Hepatic stellate cell (primary cell): ENCODE measurements at regions not wholly inside any gene's neighbourhood (a gene's known extent, or its start where the extent isn't known, plus 50 kb on each side); places are given as distances from the start of the nearest gene placed in this dataset.

Source experiments
- DNase-seq: peaks from one replicate; pipeline ENCODE4 v3.0.0; 2011; ENCODE audit warnings: low spot score

DNA sequence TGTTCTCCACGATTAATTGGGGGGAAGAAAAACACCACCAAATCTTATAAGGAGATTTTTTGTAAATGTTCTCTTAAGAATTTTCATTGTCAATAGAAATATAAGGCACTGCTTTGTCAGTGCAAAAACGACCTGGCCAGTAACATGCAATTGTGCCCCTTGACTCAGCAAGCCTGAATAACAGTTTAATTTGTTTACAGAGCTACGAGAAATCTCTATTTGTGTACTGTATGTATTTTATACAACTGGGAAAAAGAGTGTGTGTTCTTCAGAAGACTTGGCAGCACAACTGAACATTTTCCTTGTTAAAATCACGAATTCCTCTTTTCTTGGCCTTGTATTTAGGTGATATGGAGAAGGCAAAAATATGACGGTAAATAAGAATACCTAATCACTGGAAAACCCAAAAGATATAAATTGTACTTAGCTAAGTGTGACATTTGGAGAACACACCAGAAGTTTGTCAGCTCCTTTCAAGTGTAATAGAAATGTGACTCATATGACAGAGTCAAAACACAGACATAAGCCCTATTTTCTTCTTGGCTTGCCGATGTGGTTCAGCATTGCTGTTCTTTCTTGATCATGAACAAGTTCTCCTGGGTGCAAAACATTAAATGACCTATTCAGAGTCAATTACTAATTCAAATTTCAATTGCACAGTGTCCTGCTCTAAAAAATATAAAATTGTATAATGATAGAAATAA lies 945.0 kb upstream of the INTU start:
- DNase-seq = no peak

DNA sequence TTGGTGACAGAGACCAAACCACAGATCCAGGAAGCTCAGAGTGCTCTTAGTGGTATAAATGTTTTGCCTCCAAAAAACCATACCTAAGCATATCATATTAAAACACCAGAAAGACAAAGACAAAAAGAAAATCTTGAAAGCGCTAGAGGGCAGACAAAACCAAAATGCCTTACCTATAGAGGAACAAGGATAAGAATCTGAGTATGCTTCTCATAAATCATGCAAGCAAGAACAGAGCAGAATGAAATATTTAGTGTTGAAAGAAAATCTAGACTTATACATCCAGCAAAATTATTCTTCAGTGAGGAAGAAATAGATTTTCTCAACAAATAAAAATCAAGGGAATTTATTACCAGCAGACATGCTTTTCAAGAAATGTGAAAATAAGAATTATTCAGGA lies 941.0 kb upstream of the INTU start:
- no peak for DNase-seq

DNA sequence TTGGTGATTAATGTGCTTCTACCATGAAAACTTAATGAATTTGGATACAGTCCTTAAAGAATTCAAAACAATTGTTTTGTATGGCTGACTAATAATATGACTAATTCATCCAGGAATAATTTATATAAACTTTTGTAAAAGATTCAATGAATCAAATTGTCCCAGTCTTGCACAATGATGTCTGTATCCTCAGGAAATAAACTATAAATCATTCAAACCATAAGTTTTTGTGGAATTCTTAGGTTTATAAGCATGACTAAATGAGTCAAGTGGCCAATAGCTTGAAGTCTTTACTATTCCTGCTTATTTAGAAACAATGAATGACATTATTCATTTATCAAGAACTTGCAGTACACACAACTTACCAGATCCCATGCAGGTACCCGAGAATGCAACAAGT lies 935.0 kb upstream of the INTU start:
- no peak for DNase-seq

DNA sequence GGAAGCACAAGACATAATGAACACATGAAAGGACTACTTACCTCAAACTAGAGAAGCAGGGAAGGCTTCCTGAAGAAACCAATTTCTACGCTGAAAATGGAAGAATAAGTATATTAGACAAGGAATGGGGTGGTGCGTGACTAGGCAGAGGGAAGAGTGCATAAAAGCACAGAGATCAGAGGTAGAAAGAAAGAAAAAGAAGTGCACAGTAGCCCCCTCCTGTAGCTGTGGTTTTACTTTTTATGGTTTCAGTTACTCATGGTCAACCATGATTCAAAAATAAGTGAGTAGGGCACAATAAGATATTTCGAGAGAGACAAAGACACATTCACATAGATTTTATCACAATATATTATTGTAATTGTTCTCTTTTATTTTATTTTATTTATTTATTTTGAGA lies 934.5 kb upstream of the INTU start:
- no peak for DNase-seq

DNA sequence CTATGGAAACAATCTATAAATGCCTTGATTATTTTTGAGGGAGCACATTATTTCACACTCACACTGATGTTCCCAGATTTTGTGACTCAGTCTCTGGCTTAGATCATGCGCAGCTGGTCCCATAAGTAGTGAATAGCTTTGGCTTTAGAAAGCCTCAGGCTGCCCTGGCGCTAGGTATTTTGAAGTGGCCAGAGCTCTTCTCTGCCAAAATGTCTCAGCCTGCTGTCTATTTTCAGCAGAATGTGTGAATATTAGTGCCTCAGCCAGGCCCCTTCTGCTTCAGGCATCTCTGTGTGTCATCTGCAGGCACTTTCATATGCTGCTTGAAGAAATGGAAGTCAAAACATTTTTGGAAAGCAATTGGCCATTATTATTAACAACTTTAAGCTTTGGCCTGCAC lies 931.0 kb upstream of the INTU start:
- DNase-seq = no peak

DNA sequence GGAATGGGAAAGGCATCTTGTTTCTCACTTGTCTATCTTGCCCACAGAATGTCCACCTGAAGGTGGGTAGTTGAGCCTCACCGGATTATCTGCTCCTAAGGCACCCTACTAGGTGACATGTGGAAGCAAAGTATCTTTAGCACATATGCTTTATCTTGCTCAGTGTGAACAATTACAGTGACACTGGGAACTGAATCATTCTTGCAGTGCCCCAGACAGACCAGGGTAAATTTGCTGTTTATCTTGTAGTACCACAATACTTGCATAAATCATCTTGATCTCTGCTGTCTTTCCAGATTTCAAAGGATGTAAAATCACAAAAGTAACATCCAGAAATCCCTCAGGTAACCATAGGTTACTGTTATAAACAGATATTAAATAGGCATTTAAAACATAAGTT lies 930.0 kb upstream of the INTU start:
- DNase-seq = no peak

DNA sequence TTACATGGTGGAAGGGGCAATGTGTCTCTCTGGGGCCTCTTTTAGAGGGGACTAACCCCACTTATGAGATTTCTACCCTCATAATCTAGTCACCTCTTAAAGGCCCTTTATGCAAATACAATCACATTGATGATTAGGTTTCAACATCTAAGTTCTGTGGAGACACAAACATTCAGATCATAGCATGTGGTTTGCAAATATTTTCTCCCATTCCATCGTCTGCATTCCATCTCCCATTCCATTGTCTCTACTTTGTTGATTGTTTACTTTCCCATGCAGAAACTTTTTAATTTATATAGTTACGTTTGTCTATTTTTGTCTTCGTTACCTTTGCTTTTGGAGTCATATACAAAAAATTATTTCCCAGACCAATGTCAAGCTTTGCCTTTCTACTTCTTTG lies 927.5 kb upstream of the INTU start:
- DNase-seq = no peak

DNA sequence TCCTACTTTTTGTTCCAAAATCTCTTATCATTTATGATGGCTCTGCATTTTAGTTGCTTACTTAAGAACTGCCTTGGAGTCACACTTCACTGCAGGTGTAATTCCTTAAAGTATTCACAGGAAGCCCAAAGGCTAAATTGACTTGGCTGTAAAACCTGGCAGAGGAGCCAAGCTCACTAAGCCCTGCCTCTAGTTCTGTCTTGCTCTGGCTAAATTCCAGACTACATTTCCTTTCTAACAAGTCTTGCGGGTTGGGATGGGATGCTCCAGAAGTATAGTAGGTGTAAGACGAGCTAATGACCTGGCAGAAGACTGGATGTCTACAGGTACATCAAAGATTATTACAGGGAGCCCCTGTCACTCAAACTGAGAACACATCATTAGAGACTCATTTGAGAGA lies 924.0 kb upstream of the INTU start:
- DNase-seq = no peak

DNA sequence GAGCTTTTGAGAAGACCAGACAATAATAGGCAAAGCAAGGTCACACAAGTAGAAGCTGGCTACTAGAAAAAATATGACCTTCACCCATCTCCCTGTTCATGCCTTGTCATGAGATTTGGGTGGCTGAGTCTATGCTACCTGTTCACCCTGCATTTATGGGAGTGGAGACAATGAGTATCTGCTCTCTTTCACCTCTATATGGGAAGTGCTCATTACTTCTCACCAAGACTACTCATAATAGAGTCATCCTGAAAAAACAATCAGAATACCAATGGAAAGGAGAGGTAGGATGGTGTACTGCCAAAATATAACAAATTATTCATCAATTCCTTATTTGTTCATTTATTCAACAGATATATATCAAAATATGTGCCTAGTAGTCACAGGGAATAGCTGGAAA lies 921.8 kb upstream of the INTU start:
- no peak for DNase-seq

DNA sequence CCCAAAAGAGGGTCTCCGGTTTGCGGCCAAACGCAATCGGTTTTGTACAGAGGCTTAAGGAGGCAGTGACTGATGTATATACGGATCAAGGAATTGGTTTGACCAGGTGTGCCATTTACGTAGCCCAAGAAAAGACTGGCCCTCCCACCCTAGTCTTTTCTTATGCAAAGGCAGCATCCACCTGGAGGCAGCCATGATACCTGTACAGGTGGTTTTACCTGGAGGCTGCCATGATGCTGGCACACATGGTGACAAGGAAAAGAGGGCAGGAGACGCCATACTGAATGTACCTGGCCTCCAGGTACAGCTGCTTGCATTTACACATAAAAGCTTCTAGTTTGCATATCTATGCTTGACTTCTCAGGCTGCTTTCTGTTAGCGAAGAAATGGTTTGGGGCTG lies 917.7 kb upstream of the INTU start:
- DNase-seq = no peak

DNA sequence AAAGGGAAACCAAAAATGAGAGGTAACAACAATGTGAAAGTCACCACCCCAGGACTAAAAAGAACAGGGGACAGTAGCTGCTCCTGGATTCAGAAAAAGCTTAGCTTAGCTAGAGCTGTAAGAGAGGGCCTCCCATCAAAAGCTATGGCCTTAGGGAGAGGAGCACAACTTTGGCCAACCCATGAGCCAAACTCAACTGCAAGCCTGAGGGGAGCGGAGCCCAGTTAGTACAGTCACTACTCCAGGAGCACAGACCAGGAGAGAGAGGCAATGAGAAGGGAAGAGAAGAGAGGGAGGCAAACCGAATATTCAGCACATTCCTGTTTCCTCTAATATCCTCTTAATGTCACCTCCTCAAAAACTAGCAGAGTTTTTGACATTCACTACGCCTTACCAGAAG lies 917.1 kb upstream of the INTU start:
- no peak for DNase-seq

DNA sequence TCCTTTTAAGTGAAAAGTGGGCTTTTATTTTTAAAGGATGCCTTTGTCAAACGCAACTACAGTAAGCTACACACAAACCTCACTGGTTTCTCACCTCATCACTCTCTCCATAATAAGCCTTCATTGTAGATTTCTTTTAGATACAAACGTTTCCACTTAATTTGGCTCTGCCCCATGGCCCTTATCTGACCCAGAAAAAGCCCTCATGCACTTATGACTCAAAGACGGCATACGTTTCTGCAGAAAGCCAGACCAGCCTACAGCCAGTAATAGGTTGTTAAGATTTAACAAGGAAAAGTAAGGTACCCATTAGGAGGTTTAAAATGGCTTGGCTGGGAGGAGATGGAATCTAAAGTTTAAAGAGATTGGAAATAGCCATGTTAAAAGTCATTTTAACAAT lies 914.6 kb upstream of the INTU start:
- no peak for DNase-seq

DNA sequence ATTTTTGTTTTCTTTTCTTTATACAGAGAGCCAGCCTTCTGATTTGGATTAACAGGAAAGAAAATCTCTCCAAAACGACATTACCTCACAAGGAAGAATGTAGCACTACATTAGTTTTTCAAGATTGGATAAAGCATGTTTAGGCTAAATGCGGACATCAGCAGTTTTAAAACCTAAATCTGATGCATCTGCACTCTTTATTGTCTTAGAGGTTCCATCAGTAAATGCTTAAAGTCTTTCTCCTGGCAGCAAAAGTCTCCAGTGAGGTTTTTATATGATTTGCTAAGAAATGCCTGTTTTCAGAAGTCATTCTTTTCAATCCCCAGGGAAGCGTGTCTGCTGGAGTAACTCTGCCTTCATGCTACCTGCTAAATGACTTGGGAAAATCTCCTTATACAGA lies 912.9 kb upstream of the INTU start:
- DNase-seq = no peak

DNA sequence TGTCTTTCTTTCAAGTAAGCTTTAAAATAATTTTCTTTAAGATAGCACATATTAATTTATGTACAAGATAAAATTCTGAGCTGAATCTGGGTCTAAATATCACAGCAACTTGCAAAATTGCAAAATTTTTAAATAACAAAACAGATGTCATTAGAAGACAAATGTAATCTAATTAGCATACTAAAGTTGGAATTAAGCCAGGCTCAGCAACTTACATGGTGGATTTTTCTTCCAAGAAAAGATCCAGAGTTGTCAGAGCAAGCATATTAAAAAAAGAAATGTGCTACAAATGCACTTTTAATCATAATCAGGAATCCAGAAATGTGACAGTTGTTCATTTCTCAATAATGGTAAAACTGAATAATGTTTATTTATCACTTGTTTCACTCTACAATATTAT lies 906.9 kb upstream of the INTU start:
- no peak for DNase-seq

DNA sequence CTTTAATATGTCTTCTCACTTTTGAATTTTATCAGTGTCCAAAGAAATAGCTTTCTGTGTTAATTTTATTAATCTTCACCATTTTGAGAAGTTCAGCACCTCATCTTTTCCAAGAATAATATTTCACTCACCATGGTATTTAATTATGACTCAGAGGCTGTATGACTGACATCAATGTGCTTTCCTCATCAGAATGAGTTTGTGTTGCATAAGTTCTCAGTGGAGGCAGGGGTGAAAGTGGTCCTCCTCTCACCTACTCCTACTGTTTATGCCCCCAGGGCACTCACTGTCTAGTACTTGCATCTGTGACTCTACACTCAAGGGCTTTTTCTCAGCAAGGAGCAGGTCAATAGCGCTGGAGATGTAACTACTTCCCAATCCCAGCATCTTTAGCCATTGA lies 905.3 kb upstream of the INTU start:
- no peak for DNase-seq

DNA sequence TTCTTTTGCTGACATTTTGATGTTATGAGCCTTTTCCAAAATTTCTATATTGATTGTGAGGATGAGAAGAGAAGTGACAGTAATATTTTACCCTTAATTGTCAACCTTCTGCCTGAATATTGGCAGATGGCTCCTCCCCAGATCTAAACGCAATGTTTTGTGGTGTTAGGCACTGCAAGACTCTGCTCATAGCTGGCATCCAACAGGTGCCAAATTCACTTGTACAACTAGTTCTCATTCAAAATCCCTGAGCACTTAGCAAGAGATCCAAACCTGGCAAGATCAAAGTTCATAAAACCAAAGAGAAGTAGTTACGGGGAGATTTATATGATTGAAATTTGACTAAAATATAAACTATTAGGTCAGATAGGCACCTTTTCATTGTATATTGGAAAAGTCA lies 901.7 kb upstream of the INTU start:
- no peak for DNase-seq

DNA sequence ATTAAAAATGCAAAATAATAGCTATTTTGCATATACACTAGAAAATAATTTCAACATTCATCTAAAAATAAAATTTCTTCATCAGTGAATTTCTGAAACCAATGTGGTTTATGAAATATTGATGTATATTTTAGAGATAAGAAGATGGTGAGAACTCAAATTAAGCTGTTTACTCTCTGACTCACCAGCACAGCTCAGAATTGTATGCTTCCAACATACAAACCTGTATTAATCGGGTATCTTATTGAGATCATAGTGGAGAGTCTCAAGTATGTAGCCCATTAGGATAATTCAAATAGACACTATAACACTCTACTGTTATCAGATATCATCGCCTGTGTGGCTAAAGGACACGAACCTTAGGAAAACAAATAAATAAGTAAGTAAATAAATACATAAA lies 899.5 kb upstream of the INTU start:
- DNase-seq = no peak

DNA sequence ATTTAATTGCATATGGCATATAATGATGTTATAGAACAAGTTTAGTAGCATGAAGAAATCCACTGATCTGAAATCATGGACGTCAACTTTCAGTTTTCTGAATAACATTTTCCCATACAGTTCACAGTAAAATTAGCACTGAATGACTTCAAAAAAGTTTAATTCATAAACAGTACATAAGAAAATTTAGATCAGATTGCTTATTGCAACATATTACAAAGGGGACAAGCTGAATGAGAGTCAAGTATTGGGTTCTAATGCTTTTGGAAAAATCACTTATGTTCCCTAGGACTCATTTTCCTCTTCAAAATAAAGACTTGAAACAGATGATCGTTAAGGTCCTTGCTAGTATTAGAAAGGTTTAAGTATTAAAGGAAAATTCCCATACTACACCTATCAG lies 898.3 kb upstream of the INTU start:
- no peak for DNase-seq

DNA sequence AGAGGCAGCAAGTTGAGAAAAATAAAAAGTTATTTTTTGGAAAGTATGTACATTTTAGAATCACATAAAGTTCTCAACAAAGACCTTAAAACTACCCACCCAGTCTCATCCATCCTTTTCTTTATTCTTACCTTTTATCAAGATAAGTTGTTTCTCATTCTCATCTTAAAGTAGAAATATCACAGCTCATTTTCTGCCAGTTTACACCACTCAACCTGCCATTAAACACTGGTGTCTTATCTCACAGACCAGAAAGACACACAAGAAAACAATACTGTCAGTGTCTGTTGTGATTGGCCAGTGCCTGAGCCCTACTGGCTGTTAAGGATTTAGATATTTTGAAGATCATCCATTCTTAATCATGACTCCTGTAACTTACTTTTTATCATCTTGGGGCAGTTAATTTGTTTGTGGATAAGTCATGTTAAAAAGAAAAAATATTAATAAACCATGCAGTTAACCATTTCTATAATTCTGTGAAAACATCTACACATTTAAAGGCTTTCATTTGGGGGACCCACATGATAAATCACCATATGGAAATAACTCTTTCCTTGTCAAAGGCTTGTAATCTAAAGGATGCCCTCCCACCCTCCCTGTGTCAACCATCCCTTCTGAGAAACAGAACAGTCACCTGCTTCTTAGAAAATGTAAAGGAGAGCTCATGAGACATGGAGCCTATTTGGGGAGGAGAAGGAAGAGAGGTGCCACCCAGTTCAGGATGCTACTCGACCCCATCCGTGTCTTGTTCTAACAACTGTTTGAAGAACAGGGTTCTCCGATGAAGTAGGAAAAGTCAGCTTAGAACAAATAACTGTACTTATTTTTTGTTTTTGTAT lies 897.2 kb upstream of the INTU start:
- DNase-seq = no peak

DNA sequence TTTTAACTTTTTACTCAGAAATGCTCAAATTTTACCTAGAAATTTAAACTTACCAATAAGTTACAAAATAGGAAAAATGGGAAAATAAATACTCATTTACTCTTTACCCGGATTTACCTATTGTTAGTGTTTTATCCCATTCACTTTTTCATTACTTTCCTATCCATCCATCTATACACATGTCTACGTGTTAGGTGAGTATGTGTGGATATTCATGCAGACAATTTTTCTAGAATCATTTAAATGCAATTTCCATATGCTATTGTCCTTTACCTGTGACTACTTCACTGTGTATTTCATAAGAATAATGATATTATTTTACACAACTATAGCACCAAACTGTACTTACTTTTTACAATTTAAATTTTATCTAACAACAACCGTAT lies 896.6 kb upstream of the INTU start:
- no peak for DNase-seq

DNA sequence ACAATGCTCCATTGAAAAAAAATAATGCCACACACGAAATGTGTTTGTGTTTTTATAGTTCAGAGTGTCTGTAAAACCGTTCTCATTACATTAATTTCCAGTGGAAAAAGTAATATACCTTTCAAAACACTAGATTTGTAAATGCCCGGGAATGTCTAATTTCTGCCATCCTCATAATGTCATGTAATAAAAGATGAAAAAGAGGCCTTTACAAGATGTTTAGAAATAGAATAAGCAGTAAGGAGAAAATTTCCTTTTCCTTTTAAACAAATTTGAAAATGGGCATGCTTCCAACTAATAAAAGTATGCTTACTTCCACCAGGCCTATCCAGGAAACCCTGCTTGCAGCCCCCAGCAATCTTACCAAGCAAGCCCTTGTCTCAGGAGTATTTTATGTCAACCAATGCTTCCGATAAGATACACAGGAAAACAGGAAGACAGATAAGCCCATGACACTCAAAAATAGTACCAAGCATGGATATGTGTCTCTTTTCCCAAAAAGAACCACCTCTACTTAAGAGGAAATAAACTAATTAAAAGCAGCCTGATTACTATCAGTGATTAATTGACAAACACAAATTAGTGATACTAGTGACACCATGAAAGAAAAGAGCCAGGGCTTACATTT lies 894.7 kb upstream of the INTU start:
- DNase-seq = no peak

DNA sequence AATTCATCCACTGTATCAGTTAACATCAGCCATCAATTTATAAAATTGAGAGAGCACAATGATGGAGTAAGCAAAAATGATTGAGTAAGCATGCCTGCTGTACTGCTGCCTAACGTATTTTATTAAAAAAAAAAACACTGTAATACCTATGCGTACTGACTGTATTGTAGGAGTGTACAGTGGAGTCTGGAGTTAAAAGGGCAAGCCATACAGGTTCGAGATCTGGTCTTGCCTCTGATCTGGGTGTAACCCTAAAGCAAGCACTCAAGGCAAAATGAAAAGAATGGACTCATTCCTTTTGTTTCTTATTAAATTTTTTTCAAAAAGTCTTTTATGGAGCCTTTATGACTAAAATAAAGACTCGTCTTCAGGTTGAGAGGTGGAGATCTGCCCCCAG lies 894.2 kb upstream of the INTU start:
- DNase-seq = no peak

DNA sequence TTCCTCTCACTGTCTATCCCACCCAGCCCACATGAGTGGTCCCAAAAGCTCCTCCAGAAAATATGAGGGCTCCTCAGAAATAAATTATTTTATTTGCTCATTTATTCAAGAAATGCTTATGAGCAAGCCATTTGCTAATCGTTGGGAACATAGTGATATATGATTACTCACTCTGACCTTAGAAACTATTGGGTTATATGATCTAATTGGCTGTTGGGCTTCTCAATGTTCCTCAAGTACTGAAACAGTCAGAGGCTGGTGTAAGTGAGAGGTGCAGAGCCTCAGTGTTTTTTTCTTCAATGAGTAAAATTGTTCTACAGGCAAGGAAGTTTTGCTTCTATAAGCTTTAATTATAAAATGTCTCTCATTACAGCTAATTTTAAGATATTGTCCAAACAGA lies 893.8 kb upstream of the INTU start:
- no peak for DNase-seq

DNA sequence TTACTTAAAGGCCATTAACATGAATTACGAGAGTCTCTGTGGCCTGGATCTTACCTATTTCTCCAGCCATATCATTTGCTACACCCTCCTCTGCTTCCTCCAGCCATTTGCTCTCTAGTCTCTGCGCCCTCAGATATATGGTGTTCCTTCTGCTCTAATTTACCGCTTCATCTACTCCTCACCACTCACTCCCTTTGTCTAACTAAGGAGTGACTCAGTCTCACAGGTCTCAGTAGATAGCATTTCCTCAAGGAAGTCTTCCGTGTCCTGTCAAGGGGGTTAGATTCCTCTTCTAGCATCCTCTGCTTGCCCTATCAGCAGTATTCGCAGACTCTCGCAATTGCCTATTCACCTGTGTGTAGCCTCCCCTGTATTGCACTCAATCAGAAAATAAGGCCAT lies 892.1 kb upstream of the INTU start:
- DNase-seq = no peak
